ENCODE measurements at regions not wholly inside any gene's neighbourhood (a gene's known extent, or its start where the extent isn't known, plus 50 kb on each side); places are given as distances from the start of the nearest gene placed in this dataset.

GRCh38 chrX:87727620-87728019, 210.0 kb downstream of the KLHL4 start:
- ATAC-seq (replicated peaks in 6 of 8): no peak
- in situ Hi-C loops (cut with MboI; ENCODE audit: low pct_unique_long_range_greater_than_20kb in 2 of 9, low sequenced_read_pairs in 9 of 9, unreplicated experiment in 9 of 9): no loop called here
- Histone ChIP-seq H3K4me1 (replicated peaks in 1 of 2) (no peaks in the 10 kb centered on the region), H3K4me3 (no peak overlapping the region), H3K27ac (no peak overlapping the region)
- 0 to 69% (median 21%) methylated on average over 1 to 2 of the region's 3 CpGs; no CpG with 5 or more reads in 4 of the 10 experiments for WGBS, 10 experiments

- WGBS, 10 experiments: 25 to 80% (median 79%) methylated on average over 1 to 7 of the region's 9 CpGs; no CpG with 5 or more reads in 6 of the 10 experiments
- in situ Hi-C loops (cut with MboI; ENCODE audit: low pct_unique_long_range_greater_than_20kb in 2 of 9, low sequenced_read_pairs in 9 of 9, unreplicated experiment in 9 of 9): no loop called here
- Histone ChIP-seq H3K4me3 (no peak overlapping the region), H3K27ac (no peak overlapping the region), H3K4me1 (replicated peaks in 1 of 2) (no peaks in the 10 kb centered on the region)
- no peak for ATAC-seq (replicated peaks in 6 of 8)
Measured at GRCh38 chrX:87728024-87728423, 210.4 kb downstream of the KLHL4 start.

DNA sequence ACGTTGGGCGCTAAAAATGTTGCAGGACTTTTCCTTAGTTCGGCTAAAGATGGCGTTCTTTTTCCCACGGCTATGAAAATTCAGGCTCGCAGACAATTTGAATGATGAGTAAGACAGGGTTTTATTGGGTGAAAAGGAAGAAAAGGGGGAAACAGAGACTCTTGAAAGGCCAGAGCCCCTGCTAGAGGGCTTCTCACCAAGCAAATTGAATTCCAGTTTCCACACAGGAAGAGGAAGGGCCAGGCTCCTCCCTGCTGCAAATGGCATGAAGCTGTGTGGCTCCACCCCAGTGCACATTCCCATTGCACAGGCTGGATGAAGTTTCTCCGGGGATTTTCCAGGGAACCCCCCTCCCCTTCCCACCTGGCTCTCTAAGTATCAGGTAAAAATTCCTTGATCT, 210.9 kb downstream of the KLHL4 start:
- no peak for ATAC-seq (replicated peaks in 6 of 8)

GRCh38 chrX:87732133-87732532, 214.5 kb downstream of the KLHL4 start:
- in situ Hi-C loops (cut with MboI; ENCODE audit: low pct_unique_long_range_greater_than_20kb in 2 of 9, low sequenced_read_pairs in 9 of 9, unreplicated experiment in 9 of 9): no loop called here
- ATAC-seq (replicated peaks in 6 of 8): no peak
- Histone ChIP-seq H3K27ac (no peak overlapping the region), H3K4me3 (no peak overlapping the region), H3K4me1 (replicated peaks in 1 of 2) (no peaks in the 10 kb centered on the region)

More for the DNA sequence above, 210.9 kb downstream of the KLHL4 start:
- Histone ChIP-seq H3K4me1 (replicated peaks in 1 of 2) (no peaks in the 10 kb centered on the region), H3K4me3 (no peak overlapping the region), H3K27ac (no peak overlapping the region)
- 92 to 100% (median 98%) methylated on average over 1 to 4 of the region's 7 CpGs; no CpG with 5 or more reads in 6 of the 10 experiments for WGBS, 10 experiments
- in situ Hi-C loops (cut with MboI; ENCODE audit: low pct_unique_long_range_greater_than_20kb in 2 of 9, low sequenced_read_pairs in 9 of 9, unreplicated experiment in 9 of 9): no loop called here

- WGBS, 10 experiments: 0 to 100% (median 43%) methylated on average over 1 to 2 of the region's 2 CpGs; no CpG with 5 or more reads in 5 of the 10 experiments
- Histone ChIP-seq H3K4me3 (no peak overlapping the region), H3K4me1 (replicated peaks in 1 of 2) (no peaks in the 10 kb centered on the region), H3K27ac (no peak overlapping the region)
- in situ Hi-C loops (cut with MboI; ENCODE audit: low pct_unique_long_range_greater_than_20kb in 2 of 9, low sequenced_read_pairs in 9 of 9, unreplicated experiment in 9 of 9): no loop called here
- no peak for ATAC-seq (replicated peaks in 6 of 8)
Measured at GRCh38 chrX:87736576-87736975, 219.0 kb downstream of the KLHL4 start.

DNA sequence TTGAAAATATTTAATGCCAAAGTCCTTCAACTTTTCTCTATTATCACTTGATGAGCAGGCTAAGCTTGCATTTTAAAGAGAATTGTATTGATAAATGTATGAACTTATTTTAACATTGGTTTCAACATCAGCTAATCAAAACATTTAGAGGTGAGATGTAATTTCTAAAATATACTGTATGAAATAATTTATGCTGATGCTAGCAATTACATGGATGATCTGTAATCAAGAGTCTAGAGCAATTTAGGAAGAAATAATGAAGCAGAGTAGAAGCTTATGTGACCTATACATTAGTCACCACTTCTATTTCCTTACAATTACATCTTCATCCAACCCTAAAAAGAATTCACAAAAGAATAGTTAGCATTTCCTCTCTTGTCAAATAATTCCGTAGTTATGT, 226.8 kb downstream of the KLHL4 start:
- in situ Hi-C loops (cut with MboI; ENCODE audit: low pct_unique_long_range_greater_than_20kb in 2 of 9, low sequenced_read_pairs in 9 of 9, unreplicated experiment in 9 of 9): no loop called here
- H3K4me3 ChIP-seq: no peak overlapping the region
- no peak overlapping the region for H3K27ac ChIP-seq
- ATAC-seq (replicated peaks in 6 of 8): no peak
- H3K4me1 ChIP-seq (replicated peaks in 1 of 2): no peaks in the 10 kb centered on the region
- 0 to 100% (median 50%) methylated on average over 1 of the region's 1 CpG; no CpG with 5 or more reads in 6 of the 10 experiments for WGBS, 10 experiments

GRCh38 chrX:87755493-87755892, 237.9 kb downstream of the KLHL4 start:
- in situ Hi-C loops (cut with MboI; ENCODE audit: low pct_unique_long_range_greater_than_20kb in 2 of 9, low sequenced_read_pairs in 9 of 9, unreplicated experiment in 9 of 9): no loop called here
- WGBS, 10 experiments: 33 to 100% (median 80%) methylated on average over 1 to 3 of the region's 5 CpGs; no CpG with 5 or more reads in 3 of the 10 experiments
- Histone ChIP-seq H3K4me3 (no peak overlapping the region), H3K27ac (no peak overlapping the region), H3K4me1 (replicated peaks in 1 of 2) (no peaks in the 10 kb centered on the region)
- ATAC-seq (replicated peaks in 6 of 8): no peak

DNA sequence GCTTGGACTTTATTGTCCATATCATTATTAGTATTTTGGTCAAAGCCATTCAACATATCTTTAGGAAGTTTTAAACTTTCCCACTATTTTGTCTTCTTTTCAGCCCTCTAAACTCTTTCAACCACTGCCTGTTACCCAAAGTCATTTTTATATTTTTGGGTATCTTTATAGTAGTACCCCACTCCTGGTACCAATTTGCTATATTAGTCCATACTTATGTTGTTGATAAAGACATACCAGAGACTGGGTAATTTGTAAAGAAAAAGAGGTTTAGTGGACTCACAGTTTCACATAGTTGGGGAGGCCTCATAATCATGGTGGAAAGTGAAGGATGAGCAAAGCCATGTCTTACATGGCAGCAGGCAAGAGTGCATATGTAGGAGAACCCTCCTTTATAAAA, 271.4 kb downstream of the KLHL4 start:
- Histone ChIP-seq H3K4me1 (replicated peaks in 1 of 2) (no peaks in the 10 kb centered on the region), H3K4me3 (no peak overlapping the region), H3K27ac (no peak overlapping the region)
- in situ Hi-C loops (cut with MboI; ENCODE audit: low pct_unique_long_range_greater_than_20kb in 2 of 9, low sequenced_read_pairs in 9 of 9, unreplicated experiment in 9 of 9): no loop called here
- ATAC-seq (replicated peaks in 6 of 8): no peak

- in situ Hi-C loops (cut with MboI; ENCODE audit: low pct_unique_long_range_greater_than_20kb in 2 of 9, low sequenced_read_pairs in 9 of 9, unreplicated experiment in 9 of 9): no loop called here
- Histone ChIP-seq H3K27ac (no peak overlapping the region), H3K4me3 (no peak overlapping the region), H3K4me1 (replicated peaks in 1 of 2) (no peaks in the 10 kb centered on the region)
- no peak for ATAC-seq (replicated peaks in 6 of 8)
Measured at GRCh38 chrX:87798039-87798438, 280.4 kb downstream of the KLHL4 start.

DNA sequence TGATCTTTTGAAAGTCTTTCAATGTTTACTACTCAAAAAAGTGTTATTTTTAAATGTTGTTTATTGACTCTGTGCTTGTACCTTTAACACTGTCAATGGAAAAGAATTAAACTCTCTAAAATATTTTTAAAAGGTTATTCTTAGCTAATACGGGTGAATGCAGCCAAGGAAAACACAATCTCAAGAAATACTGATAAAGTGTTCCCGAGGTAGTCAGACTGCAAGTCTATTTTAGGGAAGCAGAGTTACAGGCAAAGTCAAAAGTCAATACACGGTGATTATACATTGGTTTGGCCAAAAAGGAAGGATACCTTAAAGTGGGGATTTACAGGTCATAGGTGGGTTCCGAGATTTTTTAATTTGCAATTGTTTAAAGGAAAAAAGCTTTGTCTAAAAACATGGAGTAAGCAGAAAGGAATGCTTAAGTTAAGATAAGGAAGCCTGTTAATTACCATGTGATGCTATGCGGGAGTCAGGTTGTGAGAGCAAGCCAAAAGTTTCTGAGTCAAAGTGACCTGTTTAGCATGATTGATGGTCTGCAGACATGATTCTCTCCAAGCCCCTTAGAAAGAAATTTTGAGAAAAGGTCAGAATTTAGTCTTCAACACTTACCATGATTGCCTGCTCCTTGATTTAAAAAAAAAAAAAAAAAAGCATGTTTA, 288.4 kb downstream of the KLHL4 start:
- no peak overlapping the region for H3K4me3 ChIP-seq
- H3K27ac ChIP-seq: no peak overlapping the region
- H3K4me1 ChIP-seq (replicated peaks in 1 of 2): no peaks in the 10 kb centered on the region
- in situ Hi-C loops (cut with MboI; ENCODE audit: low pct_unique_long_range_greater_than_20kb in 2 of 9, low sequenced_read_pairs in 9 of 9, unreplicated experiment in 9 of 9): no loop called here
- WGBS, 10 experiments: 0 to 93% (median 17%) methylated on average over 1 to 5 of the region's 5 CpGs; no CpG with 5 or more reads in 3 of the 10 experiments
- no peak for ATAC-seq (replicated peaks in 6 of 8)

DNA sequence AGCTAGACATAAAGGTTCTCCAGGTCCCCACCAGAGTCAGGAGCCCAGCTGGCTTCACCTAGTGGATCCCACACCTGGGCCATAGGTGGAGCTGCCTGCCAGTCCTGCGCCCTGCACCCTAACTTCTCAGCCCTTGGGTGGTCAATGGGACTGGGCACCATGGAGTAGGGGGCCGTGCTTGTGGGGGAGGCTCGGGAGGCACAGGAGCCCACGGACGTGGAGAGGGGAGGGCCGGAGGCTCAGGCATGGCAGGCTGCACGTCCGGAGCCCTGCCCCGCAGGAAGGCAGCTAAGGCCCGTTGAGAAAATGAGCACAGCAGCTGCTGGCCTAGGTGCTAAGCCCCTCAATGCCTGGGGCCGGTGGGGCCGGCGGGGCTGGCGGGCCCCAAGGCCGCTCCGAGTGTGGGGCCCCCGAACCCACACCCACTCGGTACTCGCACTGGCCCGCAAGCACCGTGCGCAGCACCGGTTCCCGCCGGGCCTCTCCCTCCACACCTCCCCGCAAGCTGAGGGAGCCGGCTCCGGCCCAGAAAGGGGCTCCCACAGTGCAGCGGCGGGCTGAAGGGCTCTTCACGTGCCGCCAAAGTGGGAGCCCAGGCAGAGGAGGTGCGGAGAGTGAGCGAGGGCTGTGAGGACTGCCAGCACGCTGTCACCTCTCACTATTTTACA, 291.1 kb downstream of the KLHL4 start:
- H3K27ac ChIP-seq: no peak overlapping the region
- no peaks in the 10 kb centered on the region for H3K4me1 ChIP-seq (replicated peaks in 1 of 2)
- no peak overlapping the region for H3K4me3 ChIP-seq
- ATAC-seq (replicated peaks in 6 of 8): no peak
- WGBS, 10 experiments: no CpG with 5 or more reads among the region's 35 CpGs
- in situ Hi-C loops (cut with MboI; ENCODE audit: low pct_unique_long_range_greater_than_20kb in 2 of 9, low sequenced_read_pairs in 9 of 9, unreplicated experiment in 9 of 9): no loop called here

GRCh38 chrX:87813566-87813965, 296.0 kb downstream of the KLHL4 start:
- 0 to 94% (median 48%) methylated on average over 2 to 4 of the region's 4 CpGs; no CpG with 5 or more reads in 7 of the 10 experiments for WGBS, 10 experiments
- ATAC-seq (replicated peaks in 6 of 8): no peak
- in situ Hi-C loops (cut with MboI; ENCODE audit: low pct_unique_long_range_greater_than_20kb in 2 of 9, low sequenced_read_pairs in 9 of 9, unreplicated experiment in 9 of 9): no loop called here

DNA sequence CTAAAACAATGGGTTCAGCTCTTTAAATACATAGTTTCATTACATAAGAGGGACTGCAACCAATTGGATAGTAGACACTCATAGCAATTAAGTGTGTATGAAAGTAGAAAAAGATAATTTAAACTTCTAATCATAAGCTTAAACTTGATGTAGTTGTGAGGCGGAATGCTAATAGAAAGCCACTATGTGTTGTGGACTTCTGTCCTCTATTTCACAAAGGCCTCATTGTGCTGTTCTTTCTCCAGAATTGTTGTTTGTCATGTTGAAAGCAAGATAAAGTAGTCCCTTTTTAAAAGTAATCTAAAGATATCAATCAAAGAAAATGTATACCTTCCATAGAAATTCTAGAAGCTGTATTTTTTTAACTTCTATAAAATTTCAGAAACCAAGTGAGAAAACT, 329.4 kb downstream of the KLHL4 start:
- in situ Hi-C loops (cut with MboI; ENCODE audit: low pct_unique_long_range_greater_than_20kb in 2 of 9, low sequenced_read_pairs in 9 of 9, unreplicated experiment in 9 of 9): no loop called here
- whole genome bisulfite sequencing, 10 experiments: 14 to 100% (median 59%) methylated on average over 1 of the region's 1 CpG; no CpG with 5 or more reads in 6 of the 10 experiments
- no peak overlapping the region for H3K27ac ChIP-seq
- H3K4me3 ChIP-seq: no peak overlapping the region
- ATAC-seq (replicated peaks in 6 of 8): no peak
- no peaks in the 10 kb centered on the region for H3K4me1 ChIP-seq (replicated peaks in 1 of 2)

More at GRCh38 chrX:87813566-87813965, 296.0 kb downstream of the KLHL4 start:
- Histone ChIP-seq H3K4me3 (no peak overlapping the region), H3K27ac (no peak overlapping the region), H3K4me1 (replicated peaks in 1 of 2) (no peaks in the 10 kb centered on the region)

All from motor neuron (in vitro differentiated cells).